K562 (cell line): ENCODE measurements at regions not wholly inside any gene's neighbourhood (a gene's known extent, or its start where the extent isn't known, plus 50 kb on each side); places are given as distances from the start of the nearest gene placed in this dataset.

Experiments used
- ATAC-seq: fragments of 200-7000 bp; cut with Tn5 transposase; 3 replicates; pipeline ENCODE4 v1.9.1; 2020; ENCODE audit warnings: moderate library complexity
- BruUV-seq: library from RNA; stranded (reverse); fragments of 400-500 nt; replicated peaks from 2 replicates; lab custom pipeline; 2021; lab: Mats Ljungman, UMichigan
- CTCF ChIA-PET: fragments of 300-600 bp; formaldehyde crosslinking; extraction: SDS; loops from one replicate; lab custom pipeline; 2021; ENCODE audit warnings: low intra/inter-chr PET ratio; lab: Yijun Ruan, JAX
- POLR2A ChIA-PET: fragments of 300-600, 350-650 bp; sonication (Branson Sonifier 250); formaldehyde crosslinking; extraction: SDS; loops from one replicate; lab custom pipeline; 2021; ENCODE audit warnings: antibody characterized with exemption, inconsistent platforms; lab: Yijun Ruan, JAX
- DNase-seq, 4 experiments: peaks; one replicate each; pipeline versions ENCODE4 v3.0.0 to v3.0.0-alpha.2; 2011 to 2018; ENCODE audit warnings: low spot score in 3 of 4, mixed read lengths in 3 of 4; ENCODE audit errors: extremely low read depth in 1 of 4
- FAIRE-seq: peaks from 2 replicates; lab custom pipeline; 2011; peaks lifted over from hg19 to GRCh38; lab: Jason Lieb, UNC
- H2AFZ ChIP-seq: 2 replicates; pipeline ENCODE4 v1.6.0; 2011; ENCODE audit warnings: low read depth, low read length, control low read depth, inconsistent platforms
- H3K27ac ChIP-seq: fragments of 200-600 bp; 3 replicates; pipeline ENCODE4 v1.8.0; 2011; ENCODE audit warnings: low read depth, mild to moderate bottlenecking, control low read depth, inconsistent platforms, low read length, moderate library complexity, mixed read lengths; ENCODE audit errors: extremely low read depth
- H3K27me3 ChIP-seq, 2 experiments: fragments of 300-600 bp in 1 of 2; 2 replicates in 1 of 2; 3 replicates in 1 of 2; pipeline versions ENCODE4 v1.6.0 to v1.8.0; 2011; ENCODE audit warnings: inconsistent platforms in 2 of 2, low read length in 2 of 2, mild to moderate bottlenecking in 1 of 2, mixed read lengths in 1 of 2, moderate library complexity in 1 of 2; ENCODE audit not compliant: control insufficient read depth in 2 of 2, insufficient read depth in 2 of 2
- H3K36me3 ChIP-seq: fragments of 300-600 bp; 3 replicates; pipeline ENCODE4 v1.8.0; 2011; ENCODE audit warnings: mild to moderate bottlenecking, low read length, inconsistent platforms; ENCODE audit not compliant: control insufficient read depth, insufficient read depth
- H3K4me1 ChIP-seq, 2 experiments: fragments of 200-600 bp in 1 of 2; replicated peaks in 1 of 2; 2 replicates in 1 of 2; 3 replicates in 1 of 2; pipeline versions ENCODE4 v1.5.1 to v1.8.0; 2011; ENCODE audit warnings: inconsistent platforms in 2 of 2, low read length in 2 of 2, mild to moderate bottlenecking in 1 of 2, mixed read lengths in 1 of 2, moderate library complexity in 1 of 2; ENCODE audit not compliant: control insufficient read depth in 2 of 2, insufficient read depth in 2 of 2
- H3K4me2 ChIP-seq: 2 replicates; pipeline ENCODE4 v1.6.1; 2011; ENCODE audit warnings: low read length, control low read depth, inconsistent platforms, mixed read lengths; ENCODE audit not compliant: insufficient read depth
- H3K4me3 ChIP-seq: fragments of 200-600 bp; sonication (generic), shearing (Covaris generic); 2 replicates; pipeline ENCODE4 v1.5.1; 2016; ENCODE audit warnings: control low read depth, inconsistent platforms
- H3K79me2 ChIP-seq: fragments of 200-600 bp; 3 replicates; pipeline ENCODE4 v1.8.0; 2011; ENCODE audit warnings: low read length, inconsistent platforms; ENCODE audit not compliant: control insufficient read depth, insufficient read depth
- H3K9ac ChIP-seq, 2 experiments: 2 replicates each; pipeline versions ENCODE4 v1.6.0 to v1.6.1; 2011; ENCODE audit warnings: low read depth in 2 of 2, low read length in 2 of 2, control low read depth in 1 of 2, inconsistent platforms in 1 of 2, mild to moderate bottlenecking in 1 of 2, mixed read lengths in 1 of 2; ENCODE audit not compliant: insufficient read depth in 1 of 2
- H3K9me1 ChIP-seq: one replicate; pipeline ENCODE4 v1.6.0; 2011; ENCODE audit warnings: inconsistent platforms, mild to moderate bottlenecking, low read length, moderate library complexity; ENCODE audit not compliant: control insufficient read depth, insufficient read depth
- H3K9me3 ChIP-seq: replicated peaks from 2 replicates; pipeline ENCODE4 v1.5.1; 2011; ENCODE audit warnings: low read depth, low read length, inconsistent platforms; ENCODE audit not compliant: control insufficient read depth, insufficient read depth
- H4K20me1 ChIP-seq: replicated peaks from 2 replicates; pipeline ENCODE4 v1.6.1; 2011; ENCODE audit warnings: low read length, inconsistent platforms, mixed read lengths; ENCODE audit not compliant: control insufficient read depth, insufficient read depth
- DNMT1 ChIP-seq: fragments of 450-650 bp; IDR thresholded peaks from 2 replicates; pipeline ENCODE4 v1.6.1; 2016; ENCODE audit warnings: antibody characterized with exemption, mild to moderate bottlenecking
- FUS ChIP-seq: fragments of 200-400 bp; formaldehyde crosslinking; optimal IDR thresholded peaks from 2 replicates; pipeline ENCODE3; 2017; ENCODE audit warnings: low read depth, low read length
- MECOM ChIP-seq: fragments of 250-450 bp; sonication (Bioruptor Pico); IDR thresholded peaks from 2 replicates; pipeline ENCODE4 v1.8.0; 2022; ENCODE audit warnings: inconsistent platforms
- RFX5 ChIP-seq: IDR thresholded peaks from 2 replicates; pipeline ENCODE4 v1.6.1; 2011; ENCODE audit warnings: low read depth, mild to moderate bottlenecking, improper control_type of control experiment, low read length
- RHOXF2B ChIP-seq: fragments of 250-450 bp; sonication (Bioruptor Pico); conservative IDR thresholded peaks from 2 replicates; pipeline ENCODE4 v1.5.1; 2021
- RNF219 ChIP-seq: fragments of 250-450 bp; sonication (Bioruptor Pico); IDR thresholded peaks from 2 replicates; pipeline ENCODE4 v1.5.0; 2022; ENCODE audit warnings: mild to moderate bottlenecking
- SIN3A ChIP-seq, 2 experiments: fragments of 150-350 bp in 1 of 2; IDR thresholded peaks; 2 replicates each; pipeline ENCODE4 v1.6.1; 2011 to 2016; ENCODE audit warnings: borderline replicate concordance in 2 of 2, low read depth in 2 of 2, low read length in 2 of 2, mild to moderate bottlenecking in 2 of 2, moderate library complexity in 2 of 2; ENCODE audit not compliant: control insufficient read depth in 1 of 2
- ZFP36 ChIP-seq: fragments of 150-350 bp; IDR thresholded peaks from 2 replicates; pipeline ENCODE4 v1.6.1; 2018; ENCODE audit warnings: low read length, low read depth; ENCODE audit not compliant: partially characterized antibody
- ZNF280A ChIP-seq: fragments of 450-650 bp; IDR thresholded peaks from 2 replicates; pipeline ENCODE4 v1.6.1; 2018; ENCODE audit warnings: mild to moderate bottlenecking, low read depth; ENCODE audit not compliant: partially characterized antibody
- WGBS: fragments of 100-300 bp; shearing (Covaris generic); methylation state at CpG from one replicate; pipeline ENCODE4 v1.1.6; 2016; ENCODE audit warnings: low coverage, mixed read lengths; ENCODE audit not compliant: insufficient coverage; ENCODE audit errors: missing lambda C conversion rate; 5-methylcytosine and 5-hydroxymethylcytosine counted together
- in situ Hi-C: fragments of 300-500 bp; cut with MboI; formaldehyde crosslinking; loops from 4 replicates; pipeline ENCODE4 v1.15.0; 2018; ENCODE audit warnings: inconsistent platforms, mixed read lengths
- intact Hi-C: fragments of 100-400 bp; cut with micrococcal nuclease; formaldehyde crosslinking; loops from 2 replicates; pipeline ENCODE4 v1.14.2; 2022

GRCh38 chr13:106098778-106099177, 436.7 kb downstream of the EFNB2 start:
- Histone ChIP-seq H2AFZ (no peak overlapping the region), H3K27me3 (no peaks in the 10 kb centered on the region), H3K9ac (no peak overlapping the region), H3K79me2 (no peaks in the 10 kb centered on the region), H3K4me3 (no peak overlapping the region), H4K20me1 (no peaks in the 10 kb centered on the region), H3K27ac (no peak overlapping the region), H3K4me2 (no peak overlapping the region), H3K4me1 (no peaks in the 10 kb centered on the region), H3K9me1 (no peaks in the 10 kb centered on the region), H3K36me3 (no peaks in the 10 kb centered on the region), H3K9me3 (no peaks in the 10 kb centered on the region)
- intact Hi-C loops = no loop called here
- TF ChIP-seq ZFP36 (no peak), DNMT1 (no peak), FUS (no peak), ZNF280A (no peak), RFX5 (no peak), RHOXF2B (no peak), SIN3A (IDR thresholded peaks at IDR 0.05; ENCODE audit: borderline replicate concordance in 2 of 2, control insufficient read depth in 1 of 2, low read depth in 2 of 2, low read length in 2 of 2) (no peak), RNF219 (CRISPR knock-in tag) (no peak), MECOM (CRISPR knock-in tag) (no peak)
- FAIRE-seq = no peak
- ATAC-seq = no peak
- in situ Hi-C loops = no loop called here
- no TSS peak for BruUV-seq
- CTCF ChIA-PET = no interaction called here
- 0% methylated on average over 2 of the region's 3 CpGs for WGBS
- POLR2A ChIA-PET = no interaction called here
- no peak for DNase-seq
